GM12891 (cell line): ENCODE measurements at regions not wholly inside any gene's neighbourhood (a gene's known extent, or its start where the extent isn't known, plus 50 kb on each side); places are given as distances from the start of the nearest gene placed in this dataset.

Experiments used
- PAX5 ChIP-seq: IDR thresholded peaks from 2 replicates; pipeline ENCODE4 v1.6.1; 2011; ENCODE audit warnings: low read length, moderate library complexity, mild to moderate bottlenecking; ENCODE audit not compliant: insufficient read depth, severe bottlenecking
- POLR2A ChIP-seq: IDR thresholded peaks from 2 replicates; pipeline ENCODE4 v1.6.1; 2011; ENCODE audit warnings: low read depth, low read length, control low read depth
- POLR2AphosphoS5 ChIP-seq: IDR thresholded peaks from 2 replicates; pipeline ENCODE4 v1.6.1; 2011; ENCODE audit warnings: low read depth, low read length, control low read depth
- POU2F2 ChIP-seq: IDR thresholded peaks from 2 replicates; pipeline ENCODE4 v1.6.1; 2011; ENCODE audit warnings: low read depth, mild to moderate bottlenecking, control low read depth, low read length, moderate library complexity
- SPI1 ChIP-seq: IDR thresholded peaks from 2 replicates; pipeline ENCODE4 v1.6.1; 2011; ENCODE audit warnings: low read depth, low read length, control low read depth
- TAF1 ChIP-seq: IDR thresholded peaks from 2 replicates; pipeline ENCODE4 v1.6.1; 2011; ENCODE audit warnings: low read depth, low read length, control low read depth

- TF ChIP-seq POLR2AphosphoS5: no peak
- TF ChIP-seq POLR2A: no peak
- no peak for TF ChIP-seq SPI1
- no peak for TF ChIP-seq TAF1
- TF ChIP-seq PAX5: no peak
- TF ChIP-seq POU2F2: no peak
These were observed 108.2 kb downstream of the PFKFB3 start for GRCh38 chr10:6310977-6311376.
